ENCODE measurements at regions not wholly inside any gene's neighbourhood (a gene's known extent, or its start where the extent isn't known, plus 50 kb on each side); places are given as distances from the start of the nearest gene placed in this dataset.
A peak's percentile ranks its signal among the peaks of the same experiment; 100 is the strongest.
"Not testable (repeated sequence)": the region's sequence is repeated elsewhere in the genome, so short reads cannot be mapped to it uniquely, and the experiment has no call there.

DNA sequence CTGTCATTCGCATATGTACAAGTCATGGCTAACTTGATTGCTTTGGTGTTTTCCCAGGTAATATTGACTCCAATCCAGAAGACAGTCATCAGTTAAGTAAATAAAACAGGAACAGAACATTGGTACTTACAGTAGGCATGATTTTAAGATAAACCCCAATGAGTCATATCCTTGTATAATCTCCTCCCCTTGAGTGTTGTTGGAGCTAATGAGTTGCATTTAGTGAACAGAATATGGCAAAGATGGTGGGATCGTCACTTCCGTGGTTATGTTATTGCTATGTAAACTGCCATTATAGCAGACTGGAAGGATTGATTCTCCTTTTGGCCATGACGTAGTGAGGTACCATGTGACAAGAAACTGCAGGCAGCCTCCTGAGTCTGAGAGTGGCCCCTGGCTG, 102.2 kb downstream of the TMX1 start:
- no peak for DNase-seq (ENCODE audit: low read depth in 2 of 2)

GRCh38 chr14:51351997-51352396, 112.0 kb downstream of the TMX1 start:
- DNase-seq (ENCODE audit: low read depth in 2 of 2), result no peak

GRCh38 chr14:51353901-51354300, 113.9 kb downstream of the TMX1 start:
- no peak for DNase-seq (ENCODE audit: low read depth in 2 of 2)

DNA sequence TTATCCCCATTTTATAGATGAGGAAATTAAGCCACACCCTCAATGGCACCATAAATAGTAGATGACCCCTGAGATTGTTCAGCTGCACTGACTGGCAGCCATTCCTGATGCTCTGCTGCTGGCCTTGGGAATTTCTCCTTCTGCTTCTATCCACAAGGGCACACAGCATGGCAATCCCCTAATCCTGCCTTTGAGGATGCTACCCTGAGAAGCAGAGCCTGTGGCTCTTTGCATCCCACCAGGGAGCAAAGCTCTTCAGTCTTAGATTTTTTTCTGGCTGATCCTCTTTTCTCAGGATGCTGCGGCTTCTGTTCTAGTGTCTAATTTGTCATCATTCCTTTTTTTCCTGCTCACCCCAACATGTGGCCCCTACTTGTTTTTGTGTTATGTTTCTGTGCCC, 114.8 kb downstream of the TMX1 start:
- no peak for DNase-seq (ENCODE audit: low read depth in 2 of 2)

- no peak for DNase-seq (ENCODE audit: low read depth in 2 of 2)
Measured at GRCh38 chr14:51356381-51356780, 116.3 kb downstream of the TMX1 start.

GRCh38 chr14:51357250-51357649, 117.2 kb downstream of the TMX1 start:
- DNase-seq (ENCODE audit: low read depth in 2 of 2), result no peak

DNA sequence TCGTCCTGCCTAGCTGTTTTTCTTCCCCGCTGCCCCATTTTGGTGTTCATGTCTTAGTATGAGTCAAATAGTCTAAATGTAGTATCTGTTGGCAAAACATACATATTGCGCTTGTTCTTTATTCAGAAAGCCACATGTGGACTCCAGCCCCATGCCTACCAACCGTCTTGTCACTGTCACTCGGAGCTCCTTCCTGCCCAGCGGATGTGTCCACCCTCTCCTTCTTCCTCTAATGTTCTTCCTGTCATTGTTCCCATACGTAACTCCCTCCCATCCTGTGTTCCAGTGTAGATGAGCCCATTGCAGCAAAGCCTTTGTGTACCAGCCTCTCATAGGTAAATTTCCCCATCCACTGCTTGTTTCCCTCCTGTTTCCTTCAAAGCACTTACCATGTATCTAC, 120.5 kb downstream of the TMX1 start:
- DNase-seq (ENCODE audit: low read depth in 2 of 2), result no peak

GRCh38 chr14:51365241-51365965, 125.4 kb downstream of the TMX1 start:
- no peak for DNase-seq (ENCODE audit: low read depth in 2 of 2)

- DNase-seq (ENCODE audit: low read depth in 2 of 2), result not testable (repeated sequence)
Measured at GRCh38 chr14:51366460-51366859, 126.4 kb downstream of the TMX1 start.

DNA sequence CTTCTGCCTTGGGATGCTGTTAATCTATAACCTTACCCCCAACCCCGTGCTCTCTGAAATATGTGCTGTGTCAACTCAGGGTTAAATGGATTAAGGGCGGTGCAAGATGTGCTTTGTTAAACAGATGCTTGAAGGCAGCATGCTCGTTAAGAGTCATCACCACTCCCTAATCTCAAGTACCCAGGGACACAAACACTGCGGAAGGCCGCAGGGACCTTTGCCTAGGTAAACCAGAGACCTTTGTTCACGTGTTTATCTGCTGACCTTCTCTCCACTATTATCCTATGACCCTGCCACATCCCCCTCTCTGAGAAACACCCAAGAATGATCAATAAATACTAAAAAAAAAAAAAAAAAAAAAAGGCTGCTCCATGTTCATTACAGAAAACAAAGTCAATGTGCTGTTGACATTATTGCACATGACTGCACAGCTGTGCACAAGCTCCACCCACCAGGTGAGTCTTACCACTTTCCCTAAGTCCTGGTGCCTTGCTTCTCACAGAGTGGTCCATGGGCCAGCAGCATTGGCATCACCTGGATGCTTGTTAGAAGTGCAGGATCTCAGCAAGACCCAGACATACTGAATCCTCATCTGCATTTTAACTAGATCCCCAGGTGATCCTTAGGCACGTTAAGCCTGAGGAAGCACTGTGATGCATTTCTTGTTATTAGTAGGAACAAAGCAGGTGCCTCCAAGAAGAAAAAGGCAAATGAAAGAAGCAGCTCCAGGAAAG, 127.0 kb downstream of the TMX1 start:
- DNase-seq (ENCODE audit: low read depth in 2 of 2), result not testable (repeated sequence)

DNA sequence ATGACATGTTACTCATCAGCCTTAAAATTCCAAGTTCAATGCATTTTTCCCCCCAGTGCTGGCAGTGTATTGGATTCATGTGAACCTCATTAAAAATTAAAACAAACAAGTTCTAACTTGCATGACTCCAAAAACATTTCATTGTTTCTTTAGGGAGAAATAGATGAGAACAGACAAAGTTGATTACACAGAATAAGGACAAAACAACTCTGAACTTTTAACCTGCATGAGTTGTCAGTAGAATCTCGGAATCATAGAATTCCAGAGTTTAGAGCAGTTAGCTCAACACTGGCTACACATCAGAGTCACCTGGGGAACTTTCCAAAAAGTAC, 127.5 kb downstream of the TMX1 start:
- no peak for DNase-seq (ENCODE audit: low read depth in 2 of 2)

DNA sequence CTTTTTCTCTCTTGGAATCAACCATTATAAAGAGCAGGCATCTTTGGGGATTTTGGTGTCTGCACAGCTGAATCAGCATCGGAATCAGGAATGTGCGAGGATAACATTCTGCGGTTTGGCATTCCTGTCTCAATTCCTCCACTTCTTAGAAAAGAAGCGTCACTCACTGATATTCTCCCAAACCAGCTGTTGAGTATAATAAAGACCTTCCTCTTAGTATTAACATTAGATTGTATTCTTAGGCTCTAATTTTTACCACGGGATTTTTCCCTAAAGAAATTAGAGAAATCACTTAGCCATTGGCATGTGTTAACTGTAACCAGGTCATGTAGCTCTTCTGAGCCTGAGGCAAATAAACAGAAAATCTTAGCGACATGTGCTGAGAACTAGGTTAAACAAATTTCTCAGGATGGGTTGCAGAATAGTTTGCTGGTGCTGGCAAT, 128.7 kb downstream of the TMX1 start:
- DNase-seq (ENCODE audit: low read depth in 2 of 2), result no peak

DNA sequence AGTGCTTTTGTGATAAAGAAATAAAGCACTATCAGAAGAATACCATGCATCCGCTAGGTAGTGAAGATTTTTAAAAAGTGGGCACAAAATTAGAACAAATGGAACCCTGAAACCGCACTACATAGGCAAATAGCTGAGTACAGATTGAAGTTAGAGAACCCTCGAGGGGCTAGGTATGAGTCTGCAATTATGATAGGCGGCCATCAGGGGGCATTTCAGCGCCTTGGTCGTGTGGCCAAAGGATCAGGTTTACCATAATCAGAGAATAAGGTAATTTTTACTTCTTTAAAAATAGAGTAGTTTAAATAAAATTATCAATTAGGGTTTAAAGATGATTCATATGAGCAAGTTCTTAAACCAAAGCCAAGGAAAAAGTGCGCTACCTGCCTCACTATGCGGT, 129.8 kb downstream of the TMX1 start:
- peak in 1 of 2 experiments; percentile 2 for DNase-seq (ENCODE audit: low read depth in 2 of 2)

DNA sequence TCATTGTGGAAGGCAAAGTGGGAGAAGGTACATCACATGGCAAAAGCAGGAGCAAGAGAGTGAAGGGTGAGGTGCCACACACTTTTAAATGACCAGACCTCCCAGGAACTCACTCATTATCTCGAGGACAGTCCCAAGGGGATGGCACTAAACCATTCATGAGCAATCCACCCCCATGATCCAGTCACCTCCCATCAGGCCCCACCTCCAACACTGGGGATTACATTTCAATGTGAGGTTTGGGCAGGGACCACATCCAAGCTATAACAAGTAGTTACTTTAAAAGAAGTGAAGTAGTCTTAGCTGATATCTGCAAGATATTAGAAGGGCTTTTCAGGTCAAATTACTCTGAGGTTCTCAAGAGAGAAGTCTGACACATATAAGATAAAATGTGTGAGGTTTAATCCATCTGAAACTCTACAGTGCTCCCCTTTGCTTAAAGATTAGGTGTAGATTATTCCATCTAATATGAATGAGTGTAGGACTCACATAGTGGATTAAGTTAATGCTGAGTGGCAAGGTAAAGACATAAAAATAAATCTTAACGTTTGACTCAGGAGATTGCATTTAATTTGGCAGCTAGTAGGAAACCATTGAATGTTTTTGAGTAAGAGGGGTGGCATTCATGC, 130.8 kb downstream of the TMX1 start:
- DNase-seq (ENCODE audit: low read depth in 2 of 2), result no peak

GRCh38 chr14:51377186-51377585, 137.1 kb downstream of the TMX1 start:
- not testable (repeated sequence) for DNase-seq (ENCODE audit: low read depth in 2 of 2)

DNA sequence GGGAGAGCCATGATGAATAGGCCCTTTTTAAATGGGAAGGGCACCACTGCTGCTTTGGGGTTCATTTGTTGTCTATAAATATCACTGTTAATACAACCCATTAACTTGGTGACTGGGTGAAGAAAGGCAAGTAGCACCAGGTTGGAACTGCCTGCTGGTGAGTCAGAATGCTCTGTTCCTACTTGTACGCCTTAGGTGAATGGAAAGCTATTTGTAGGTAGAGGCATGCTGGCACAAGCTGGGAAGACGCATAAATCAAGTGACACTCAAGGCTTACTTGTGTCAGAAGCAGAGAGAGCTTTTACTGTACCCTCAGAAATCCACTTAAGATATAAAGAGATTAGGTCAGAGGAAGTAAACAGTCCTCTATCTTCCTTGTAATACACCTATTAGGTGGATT, 142.5 kb downstream of the TMX1 start:
- no peak for DNase-seq (ENCODE audit: low read depth in 2 of 2)

- no peak for DNase-seq (ENCODE audit: low read depth in 2 of 2)
Measured at GRCh38 chr14:51386411-51386810, 146.4 kb downstream of the TMX1 start.

GRCh38 chr14:51386983-51387735, 147.1 kb downstream of the TMX1 start:
- no peak for DNase-seq (ENCODE audit: low read depth in 2 of 2)

- no peak for DNase-seq (ENCODE audit: low read depth in 2 of 2)
Measured at GRCh38 chr14:51392416-51392815, 152.4 kb downstream of the TMX1 start.

GRCh38 chr14:51394384-51394783, 154.3 kb downstream of the TMX1 start:
- DNase-seq (ENCODE audit: low read depth in 2 of 2), result no peak

GRCh38 chr14:51394804-51395203, 154.8 kb downstream of the TMX1 start:
- DNase-seq (ENCODE audit: low read depth in 2 of 2), result no peak

- no peak for DNase-seq (ENCODE audit: low read depth in 2 of 2)
Measured at GRCh38 chr14:51395361-51395849, 155.4 kb downstream of the TMX1 start.

Data from stimulated activated CD4-positive, alpha-beta T cell treated with anti-CD3 and anti-CD28 coated beads, Interleukin-12 subunit alpha, Interleukin-12 subunit beta, amount 100 ng/mL, for 24 hours (primary cell).